ENCODE measurements at regions not wholly inside any gene's neighbourhood (a gene's known extent, or its start where the extent isn't known, plus 50 kb on each side); places are given as distances from the start of the nearest gene placed in this dataset.

GRCh38 chr3:73796382-73796781 is 171.6 kb upstream of the PDZRN3 start:
- TF ChIP-seq CTCF (conservative IDR thresholded peaks at IDR 0.05 in 1 of 2, IDR thresholded peaks at IDR 0.05 in 1 of 2; ENCODE audit: extremely low read depth in 1 of 2, insufficient read depth in 1 of 2, low read depth in 1 of 2, low read length in 2 of 2) (no peak), EZH2 (IDR thresholded peaks at IDR 0.05; ENCODE audit: borderline replicate concordance, low read length) (no peak)
